Erythroblast (primary cell): ENCODE measurements at regions not wholly inside any gene's neighbourhood (a gene's known extent, or its start where the extent isn't known, plus 50 kb on each side); places are given as distances from the start of the nearest gene placed in this dataset.

Experiments
- GATA1 ChIP-seq: IDR thresholded peaks from 2 replicates; pipeline ENCODE4 v1.6.1; 2011; ENCODE audit warnings: low read depth, mild to moderate bottlenecking, control low read depth, low read length, moderate library complexity
- POLR2A ChIP-seq: IDR thresholded peaks from 2 replicates; pipeline ENCODE4 v1.6.1; 2011; ENCODE audit warnings: mild to moderate bottlenecking, low read length

DNA sequence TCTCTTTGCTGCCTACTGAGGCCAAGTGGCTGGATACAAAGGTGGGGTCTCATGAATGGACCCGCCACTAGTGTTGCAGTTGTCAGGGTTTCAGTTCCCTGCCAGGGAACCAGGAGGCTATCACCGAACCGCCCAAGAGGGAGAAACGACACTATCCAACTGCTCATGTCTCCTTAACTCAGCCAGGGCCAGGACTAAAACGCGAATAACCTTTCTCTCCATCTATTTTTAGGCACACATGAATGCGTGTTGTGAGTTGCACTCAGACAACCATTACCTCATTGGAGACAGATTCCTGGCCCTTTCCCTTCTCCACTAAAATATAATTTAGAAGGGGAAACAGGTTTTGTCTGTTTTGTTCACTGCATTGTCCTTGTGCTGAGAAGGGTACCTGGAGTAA, 559.5 kb downstream of the SOCS6 start:
- TF ChIP-seq GATA1 (no peak), POLR2A (no peak)
